ENCODE measurements at regions not wholly inside any gene's neighbourhood (a gene's known extent, or its start where the extent isn't known, plus 50 kb on each side); places are given as distances from the start of the nearest gene placed in this dataset.
"Not testable (repeated sequence)": the region's sequence is repeated elsewhere in the genome, so short reads cannot be mapped to it uniquely, and the experiment has no call there.

- DNase-seq (ENCODE audit: low spot score): no peak
Observed at GRCh38 chr9:2497666-2498400, 123.8 kb upstream of the VLDLR start.

DNA sequence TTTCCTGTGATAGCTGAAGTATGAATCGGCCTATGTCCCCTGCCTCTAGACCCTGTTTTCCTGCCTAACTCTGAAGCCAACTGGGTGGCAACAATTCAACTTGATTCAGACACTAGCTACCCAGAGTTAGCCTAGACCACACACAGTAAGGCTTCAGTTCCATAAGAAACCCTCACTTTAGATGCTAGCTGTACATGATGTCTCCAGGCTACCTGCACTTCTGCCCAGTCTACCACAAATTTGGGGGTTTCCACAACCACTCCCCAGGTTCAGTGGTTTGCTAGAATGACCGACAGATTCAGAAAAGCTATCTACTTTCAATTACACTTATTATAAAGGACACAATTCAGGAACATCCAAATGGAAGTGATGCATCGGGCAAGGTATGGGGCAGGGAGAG is 119.4 kb upstream of the VLDLR start:
- no peak for DNase-seq (ENCODE audit: low spot score)

DNA sequence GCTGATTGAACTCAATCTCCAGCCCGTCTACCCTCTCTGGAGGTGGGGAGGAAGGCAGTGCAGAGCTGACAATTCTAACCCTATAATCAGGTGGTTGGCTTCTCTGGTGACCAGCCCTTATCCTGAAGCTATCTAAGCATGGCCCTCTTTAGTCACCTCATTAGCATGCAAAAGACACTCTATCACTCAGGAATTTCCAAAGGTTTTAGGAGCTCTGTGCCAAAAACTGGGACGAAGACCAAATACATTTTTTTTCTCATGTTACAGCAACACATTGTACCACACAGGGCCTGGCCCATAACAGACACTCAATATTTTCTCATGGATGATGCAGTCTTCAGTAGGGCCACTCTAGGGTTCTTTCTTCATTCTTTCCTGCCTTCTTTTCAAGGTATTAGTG is 118.8 kb upstream of the VLDLR start:
- no peak for DNase-seq (ENCODE audit: low spot score)

DNA sequence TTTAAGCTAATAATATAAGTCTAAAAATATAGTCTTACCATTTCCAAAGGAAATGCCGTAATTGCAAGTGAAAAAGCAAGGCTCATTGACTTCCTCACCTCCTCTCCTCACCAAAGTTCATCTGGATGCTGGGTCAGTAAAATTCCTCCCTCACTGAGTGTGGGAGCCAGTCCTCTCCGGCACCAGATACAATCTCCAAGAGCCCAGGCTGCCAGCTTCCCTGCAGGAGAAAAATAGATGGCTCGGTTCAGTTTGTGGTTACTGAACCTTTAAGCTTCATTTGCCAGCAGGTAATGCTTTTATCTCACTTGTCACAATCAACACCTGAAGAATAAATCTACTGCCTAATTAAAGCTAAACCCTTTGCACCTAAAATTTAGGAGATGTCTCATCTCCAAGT is 115.3 kb upstream of the VLDLR start:
- DNase-seq (ENCODE audit: low spot score): no peak

DNA sequence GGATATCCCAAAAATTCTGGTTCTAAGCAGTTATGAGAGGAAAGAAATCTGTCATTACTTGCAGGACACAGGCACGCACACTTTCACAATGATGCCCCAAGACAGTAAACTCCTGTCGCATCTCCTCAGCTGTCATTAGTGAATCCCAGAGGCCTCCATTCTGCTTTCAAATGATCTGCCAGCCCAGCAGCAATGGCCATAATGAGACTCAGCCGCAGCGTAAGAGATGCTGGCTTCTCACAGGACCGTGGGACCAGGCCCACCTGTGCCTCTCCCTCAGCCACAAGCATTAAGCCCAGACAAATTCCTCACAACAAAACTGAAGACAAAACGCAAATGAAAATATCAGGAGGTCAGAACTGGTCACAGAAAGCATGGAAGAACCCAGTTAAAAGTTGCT is 98.0 kb upstream of the VLDLR start:
- no peak for DNase-seq (ENCODE audit: low spot score)

- no peak for DNase-seq (ENCODE audit: low spot score)
Observed at GRCh38 chr9:2524601-2525000, 97.0 kb upstream of the VLDLR start.

DNA sequence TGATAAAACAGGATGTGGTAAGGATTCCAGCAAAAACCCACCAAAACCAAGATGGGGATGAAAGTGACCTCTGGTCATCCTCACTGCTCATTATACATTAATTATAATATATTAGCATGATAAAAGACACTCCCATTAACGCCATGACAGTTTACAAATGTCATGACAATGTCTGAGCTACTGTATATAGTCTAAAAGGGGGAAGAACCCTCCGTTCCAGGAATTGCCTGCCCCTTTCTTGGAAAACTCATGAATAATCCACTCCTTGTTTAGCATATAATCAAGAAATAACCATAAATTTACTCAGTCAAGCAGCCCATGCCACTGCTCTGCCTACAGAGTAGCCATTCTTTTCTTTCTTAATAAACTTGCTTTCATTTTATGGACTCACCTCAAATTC is 96.4 kb upstream of the VLDLR start:
- DNase-seq (ENCODE audit: low spot score): no peak

- DNase-seq (ENCODE audit: low spot score): no peak
Observed at GRCh38 chr9:2526071-2526828, 95.3 kb upstream of the VLDLR start.

- no peak for DNase-seq (ENCODE audit: low spot score)
Observed at GRCh38 chr9:2531481-2531880, 90.1 kb upstream of the VLDLR start.

DNA sequence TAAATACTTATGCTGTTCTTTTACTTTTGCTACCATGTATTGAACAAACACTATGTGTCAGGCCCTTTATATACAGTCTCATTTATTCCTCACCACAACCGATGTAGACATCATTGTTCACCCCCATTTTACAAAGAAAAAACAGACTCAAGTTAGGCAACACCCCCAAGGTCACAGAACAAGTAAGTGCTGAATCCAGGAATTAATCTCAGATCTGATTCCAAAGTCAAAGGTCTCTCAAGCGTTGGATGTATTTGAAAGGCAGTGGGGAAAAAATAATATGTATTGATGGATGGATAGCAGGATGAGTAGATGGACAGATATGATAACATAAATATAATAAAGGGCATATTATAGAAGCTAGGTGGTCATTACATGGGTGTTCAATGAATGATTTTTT is 85.1 kb upstream of the VLDLR start:
- no peak for DNase-seq (ENCODE audit: low spot score)

DNA sequence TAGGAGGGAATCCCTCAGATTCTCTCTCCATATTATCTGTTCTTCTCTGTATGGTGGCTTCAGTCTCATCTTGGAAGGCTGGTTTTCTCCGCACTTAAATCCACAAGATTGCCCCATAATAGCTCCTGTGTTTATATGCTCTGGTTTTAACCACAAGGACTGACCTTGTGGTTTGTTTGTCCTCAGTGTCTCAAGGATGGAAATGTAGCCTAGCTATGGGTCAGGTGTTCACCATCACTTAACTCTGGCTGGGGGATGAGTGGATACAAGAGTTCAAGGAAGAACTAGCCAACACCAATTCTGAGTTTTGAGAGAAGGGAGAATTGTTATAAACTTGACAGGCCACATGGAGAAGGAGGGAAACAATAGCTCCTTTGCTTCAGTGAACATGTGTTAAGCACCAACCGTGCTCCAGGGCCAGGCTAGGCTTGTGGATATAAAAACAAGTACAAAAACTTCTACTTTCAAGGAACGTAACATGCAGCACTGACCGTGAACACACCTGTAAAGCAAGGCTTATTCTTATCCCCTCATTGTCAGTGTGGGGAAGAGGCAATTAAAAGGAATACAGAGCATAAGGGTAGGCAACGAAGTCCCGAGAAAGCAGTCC is 75.6 kb upstream of the VLDLR start:
- no peak for DNase-seq (ENCODE audit: low spot score)

- DNase-seq (ENCODE audit: low spot score): not testable (repeated sequence)
Observed at GRCh38 chr9:2555899-2556600, 65.5 kb upstream of the VLDLR start.

- no peak for DNase-seq (ENCODE audit: low spot score)
Observed at GRCh38 chr9:2557693-2558092, 63.9 kb upstream of the VLDLR start.

DNA sequence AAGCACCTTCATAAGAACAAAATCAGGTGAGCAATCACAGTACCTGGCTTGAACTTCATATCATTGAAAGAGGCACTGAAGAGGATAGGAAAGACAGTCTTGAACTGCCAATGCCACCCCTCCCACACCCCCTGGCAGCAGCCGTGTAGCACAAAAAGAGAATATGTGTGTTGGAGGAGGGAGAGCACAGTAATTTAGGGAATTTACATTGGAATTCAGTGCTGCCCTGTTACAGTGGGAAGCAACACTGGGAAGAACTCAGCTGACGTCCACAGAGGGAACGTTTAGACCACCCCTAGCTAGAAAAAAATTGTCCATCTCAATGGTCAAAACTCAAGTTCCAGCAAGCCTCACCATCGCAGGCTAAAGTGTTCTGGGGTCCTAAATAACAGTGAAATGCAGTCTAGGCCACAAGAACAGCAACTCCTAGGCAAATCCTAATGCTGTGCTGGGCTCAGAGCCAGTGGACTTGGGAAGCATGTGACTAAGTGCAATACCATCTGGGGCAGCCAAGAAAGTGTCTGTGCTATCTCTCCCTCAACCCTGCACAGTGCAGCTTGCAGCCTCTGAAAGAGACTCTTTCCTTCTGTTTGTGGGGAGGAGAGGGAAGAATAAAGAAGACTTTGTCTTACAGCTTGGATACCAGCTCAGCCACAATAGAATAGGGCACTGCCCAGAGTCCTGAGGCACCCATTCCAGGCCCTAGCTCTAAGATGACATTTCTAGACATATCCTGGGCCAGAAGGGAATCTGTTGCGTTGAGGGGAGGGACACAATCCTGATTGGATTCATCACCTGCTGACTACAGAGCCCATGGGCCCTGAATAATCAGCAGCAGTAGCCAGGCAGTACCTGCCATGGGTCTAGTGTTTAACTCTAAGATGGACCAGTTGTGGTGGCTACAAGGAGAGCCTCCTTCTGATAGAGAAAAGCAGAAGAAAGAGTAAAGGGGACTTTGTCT is 62.1 kb upstream of the VLDLR start:
- no peak for DNase-seq (ENCODE audit: low spot score)

DNA sequence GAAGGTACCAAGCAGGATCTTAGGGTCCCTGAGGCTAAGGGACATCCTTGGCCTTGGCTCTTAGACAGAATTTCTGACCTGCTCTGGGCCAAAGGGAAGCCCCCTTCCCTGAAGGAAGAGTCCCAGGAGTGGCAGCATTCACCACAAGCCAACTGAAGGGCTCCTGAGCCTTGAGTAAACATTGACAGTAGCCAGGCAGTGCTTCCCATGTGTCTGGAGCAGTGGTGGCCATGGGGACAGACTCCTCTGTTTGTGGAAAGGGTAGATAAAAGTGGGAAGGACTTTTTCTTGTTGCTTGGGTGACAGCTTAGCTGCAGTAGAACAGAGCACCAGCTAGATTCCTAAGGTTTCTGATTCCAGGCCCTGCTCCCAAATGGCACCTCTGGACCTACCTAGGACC is 61.4 kb upstream of the VLDLR start:
- no peak for DNase-seq (ENCODE audit: low spot score)

DNA sequence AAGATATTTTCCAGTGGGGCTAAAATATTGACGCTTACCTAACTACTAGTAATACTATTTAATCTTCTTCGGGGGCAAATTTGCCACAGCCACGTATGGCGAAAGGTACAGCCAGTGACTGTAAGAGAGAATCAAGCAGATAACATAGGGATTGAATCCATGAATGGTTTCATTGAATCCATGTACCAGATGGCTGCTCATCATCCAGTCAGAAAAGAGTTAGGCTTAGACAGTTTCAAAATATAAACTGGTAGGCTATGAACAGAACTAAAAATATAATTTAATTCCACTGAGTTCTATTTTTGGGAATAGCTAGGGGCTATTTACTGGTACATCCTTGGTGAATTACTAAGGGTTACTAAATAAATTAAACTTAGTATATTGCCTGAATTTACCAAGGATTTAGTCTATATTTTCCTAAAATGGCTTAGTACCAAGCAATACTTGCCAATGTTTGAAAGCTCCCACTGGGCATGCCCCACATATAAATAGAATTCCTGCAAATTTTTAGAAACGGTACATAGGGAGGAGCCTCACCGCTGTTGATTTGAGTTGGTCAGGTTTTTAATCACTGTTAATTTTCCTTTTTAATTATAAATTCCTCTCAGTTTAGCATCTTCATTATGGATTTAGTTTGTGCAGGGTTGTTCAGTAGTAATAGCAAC is 55.8 kb upstream of the VLDLR start:
- no peak for DNase-seq (ENCODE audit: low spot score)

GRCh38 chr9:2567922-2568321 is 53.7 kb upstream of the VLDLR start:
- DNase-seq (ENCODE audit: low spot score): no peak

DNA sequence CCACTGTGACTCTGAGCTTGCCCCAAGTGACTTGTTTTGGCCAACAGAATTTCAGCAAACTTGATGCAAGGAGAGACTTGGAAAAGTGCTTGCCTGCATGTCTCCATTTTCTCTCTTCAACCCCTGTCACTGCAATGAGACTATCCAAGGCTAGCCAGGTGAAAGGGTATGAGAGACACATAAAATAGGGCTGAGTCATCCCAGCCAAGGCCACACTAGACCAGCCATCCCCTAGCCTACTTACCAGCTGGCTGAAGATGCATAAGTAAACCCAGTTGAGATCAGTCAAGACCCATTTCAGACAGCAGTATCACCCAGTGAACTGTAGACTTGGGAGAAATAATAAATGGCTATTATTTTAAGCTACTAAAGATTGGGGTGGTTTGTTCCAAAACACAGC is 52.9 kb upstream of the VLDLR start:
- no peak for DNase-seq (ENCODE audit: low spot score)

DNA sequence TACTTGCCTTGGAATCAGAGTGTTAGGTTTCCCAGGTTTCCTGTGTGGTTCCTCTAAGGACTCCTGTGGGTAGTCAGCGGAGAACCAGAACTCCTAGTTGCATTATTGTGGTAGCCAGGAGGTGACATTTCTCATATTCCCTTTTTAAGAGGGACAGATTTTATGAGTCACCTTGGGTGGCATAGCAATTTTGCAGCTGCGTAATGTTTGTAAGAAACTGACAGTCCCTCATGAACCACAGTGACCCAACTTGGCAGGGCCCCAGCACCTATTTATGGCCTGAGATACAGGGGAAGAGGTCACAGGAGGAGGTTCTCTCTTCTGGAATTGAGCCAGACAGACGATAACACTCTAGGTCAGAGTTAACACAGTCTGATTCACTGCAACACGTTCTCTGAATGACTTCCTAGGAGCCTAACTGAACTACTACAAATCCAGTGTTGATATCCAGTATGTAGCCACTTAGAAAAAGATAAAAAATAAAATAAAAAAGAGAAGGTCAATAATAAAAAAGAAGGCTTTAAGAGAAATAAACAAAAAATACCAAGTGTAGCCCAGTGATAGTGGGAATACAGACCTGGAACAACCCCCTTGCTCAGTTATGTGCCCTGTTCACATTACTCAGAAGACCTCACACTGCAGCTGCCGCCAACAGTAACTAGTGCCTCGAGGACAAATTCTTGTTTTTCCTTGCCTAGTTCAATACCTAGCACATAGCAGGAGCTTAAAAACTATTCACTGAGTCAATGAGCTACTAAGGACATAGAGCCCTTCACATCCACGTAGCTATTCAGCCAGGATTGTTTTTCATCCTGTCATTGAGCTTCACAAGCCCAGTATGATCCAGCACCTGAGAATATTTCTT is 50.7 kb upstream of the VLDLR start:
- DNase-seq (ENCODE audit: low spot score): peak; percentile 3

Measured in CD4-positive, alpha-beta T cell treated with Interleukin-15 for 4 hours (primary cell).